Liver (tissue), 8 donors: ENCODE measurements at regions not wholly inside any gene's neighbourhood (a gene's known extent, or its start where the extent isn't known, plus 50 kb on each side); places are given as distances from the start of the nearest gene placed in this dataset.

Experiments
- DNase-seq: peaks from one replicate; pipeline ENCODE4 v3.0.0-alpha.2; 2017; ENCODE audit warnings: low spot score
- H3K27ac ChIP-seq, 2 donors: one replicate each; pipeline ENCODE4 v1.7.0; 2013; ENCODE audit warnings: inconsistent platforms in 2 of 2, low read length in 2 of 2, control low read depth in 1 of 2, low read depth in 1 of 2, mild to moderate bottlenecking in 1 of 2
- H3K27me3 ChIP-seq, 4 donors: one replicate each; pipeline versions ENCODE4 v1.6.1 to v1.7.0; 2013; ENCODE audit warnings: low read length in 3 of 4, inconsistent platforms in 1 of 4, mild to moderate bottlenecking in 1 of 4, moderate library complexity in 1 of 4; ENCODE audit not compliant: control insufficient read depth in 4 of 4, insufficient read depth in 4 of 4
- H3K36me3 ChIP-seq, 4 donors: one replicate each; pipeline versions ENCODE4 v1.6.1 to v1.7.0; 2013; ENCODE audit warnings: low read length in 3 of 4, mild to moderate bottlenecking in 3 of 4, low read depth in 1 of 4, moderate library complexity in 1 of 4; ENCODE audit not compliant: control insufficient read depth in 4 of 4, insufficient read depth in 3 of 4
- H3K4me1 ChIP-seq, 4 donors: one replicate each; pipeline versions ENCODE4 v1.6.1 to v1.7.0; 2013; ENCODE audit warnings: low read length in 3 of 4, mild to moderate bottlenecking in 3 of 4, moderate library complexity in 1 of 4; ENCODE audit not compliant: control insufficient read depth in 4 of 4, insufficient read depth in 4 of 4
- H3K4me3 ChIP-seq, 3 donors: one replicate each; pipeline versions ENCODE4 v1.6.1 to v1.7.0; 2013; ENCODE audit warnings: low read length in 3 of 3, control low read depth in 1 of 3, low read depth in 1 of 3, mild to moderate bottlenecking in 1 of 3
- H3K9ac ChIP-seq, 2 donors: one replicate each; pipeline ENCODE4 v1.7.0; 2013; ENCODE audit warnings: low read length in 2 of 2, mild to moderate bottlenecking in 2 of 2, moderate library complexity in 2 of 2, control low read depth in 1 of 2, low read depth in 1 of 2
- H3K9me3 ChIP-seq, 4 donors: one replicate each; pipeline versions ENCODE4 v1.6.1 to v1.7.0; 2013; ENCODE audit warnings: low read length in 3 of 4; ENCODE audit not compliant: control insufficient read depth in 4 of 4
- CTCF ChIP-seq: fragments of 150-350 bp; IDR thresholded peaks from 2 replicates; pipeline ENCODE4 v1.5.1; 2017; ENCODE audit warnings: improper control_type of control experiment, low read depth, low read length; ENCODE audit not compliant: missing input control
- EGR1 ChIP-seq, 2 donors: IDR thresholded peaks; 2 replicates each; pipeline ENCODE4 v1.6.1; 2016 to 2018; ENCODE audit warnings: antibody characterized with exemption in 2 of 2, low read depth in 2 of 2
- FOXA1 ChIP-seq: IDR thresholded peaks from 2 replicates; pipeline ENCODE4 v1.6.1; 2016; ENCODE audit warnings: antibody characterized with exemption
- FOXA2 ChIP-seq: IDR thresholded peaks from 2 replicates; pipeline ENCODE4 v1.6.1; 2016; ENCODE audit warnings: antibody characterized with exemption
- HNF4A ChIP-seq, 2 donors: conservative IDR thresholded peaks; 2 replicates each; pipeline ENCODE4 v1.6.1; 2016; ENCODE audit warnings: antibody characterized with exemption in 2 of 2, mild to moderate bottlenecking in 2 of 2
- HNF4G ChIP-seq: IDR thresholded peaks from 2 replicates; pipeline ENCODE4 v1.6.1; 2016; ENCODE audit warnings: antibody characterized with exemption
- JUND ChIP-seq, 2 donors: IDR thresholded peaks; 2 replicates each; pipeline ENCODE4 v1.6.1; 2016; ENCODE audit warnings: antibody characterized with exemption in 2 of 2
- NR2F2 ChIP-seq: IDR thresholded peaks from 2 replicates; pipeline ENCODE4 v1.6.1; 2016; ENCODE audit warnings: antibody characterized with exemption
- RAD21 ChIP-seq, 2 donors: IDR thresholded peaks; 2 replicates each; pipeline ENCODE4 v1.6.1; 2016; ENCODE audit warnings: antibody characterized with exemption in 2 of 2, mild to moderate bottlenecking in 2 of 2
- SP1 ChIP-seq: IDR thresholded peaks from 2 replicates; pipeline ENCODE4 v1.6.1; 2018; ENCODE audit warnings: antibody characterized with exemption, mild to moderate bottlenecking
- TAF1 ChIP-seq: conservative IDR thresholded peaks from 2 replicates; pipeline ENCODE4 v1.6.1; 2016; ENCODE audit warnings: antibody characterized with exemption, mild to moderate bottlenecking
- WGBS: extraction: QIAGEN DNeasy Blood & Tissue Kit; methylation state at CpG from one replicate; pipeline ENCODE4 v1.1.7; 2013; 5-methylcytosine and 5-hydroxymethylcytosine counted together
- TF ChIP-seq, protein P1 (sequence below): IDR thresholded peaks from 2 replicates; pipeline ENCODE4 v1.6.1; 2016; ENCODE audit warnings: antibody characterized with exemption
- TF ChIP-seq, protein P2 (sequence below): IDR thresholded peaks from 2 replicates; pipeline ENCODE4 v1.6.1; 2016; ENCODE audit warnings: antibody characterized with exemption
- TF ChIP-seq, protein P3 (sequence below): IDR thresholded peaks from 2 replicates; pipeline ENCODE4 v1.6.1; 2016; ENCODE audit warnings: antibody characterized with exemption
- donor health status: healthy.
- donor health status: healthy.
- donor health status: healthy.
- donor health status: healthy.
- donor health status: healthy.

- Histone ChIP-seq H3K27ac (no peak overlapping the region), H3K4me1 (no peaks in the 10 kb centered on the region), H3K9ac (no peak overlapping the region), H3K4me3 (no peak overlapping the region), H3K27me3 (no peaks in the 10 kb centered on the region), H3K9me3 (peaks cover 0 to 1% (median 0%) of the 10 kb centered on the region in 4 donors), H3K36me3 (no peaks in the 10 kb centered on the region)
- DNase-seq = no peak
- WGBS = 88% methylated on average over 6 of the region's 6 CpGs
- no peak for TF ChIP-seq NR2F2
- TF ChIP-seq EGR1 (IDR thresholded peaks at IDR 0.05; ENCODE audit: low read depth in 2 of 2) = no peak
- no peak for TF ChIP-seq FOXA2
- TF ChIP-seq HNF4G = no peak
- no peak for TF ChIP-seq CTCF
These were observed 2221.6 kb upstream of the AGA start for GRCh38 chr4:179663641-179664429.

DNA sequence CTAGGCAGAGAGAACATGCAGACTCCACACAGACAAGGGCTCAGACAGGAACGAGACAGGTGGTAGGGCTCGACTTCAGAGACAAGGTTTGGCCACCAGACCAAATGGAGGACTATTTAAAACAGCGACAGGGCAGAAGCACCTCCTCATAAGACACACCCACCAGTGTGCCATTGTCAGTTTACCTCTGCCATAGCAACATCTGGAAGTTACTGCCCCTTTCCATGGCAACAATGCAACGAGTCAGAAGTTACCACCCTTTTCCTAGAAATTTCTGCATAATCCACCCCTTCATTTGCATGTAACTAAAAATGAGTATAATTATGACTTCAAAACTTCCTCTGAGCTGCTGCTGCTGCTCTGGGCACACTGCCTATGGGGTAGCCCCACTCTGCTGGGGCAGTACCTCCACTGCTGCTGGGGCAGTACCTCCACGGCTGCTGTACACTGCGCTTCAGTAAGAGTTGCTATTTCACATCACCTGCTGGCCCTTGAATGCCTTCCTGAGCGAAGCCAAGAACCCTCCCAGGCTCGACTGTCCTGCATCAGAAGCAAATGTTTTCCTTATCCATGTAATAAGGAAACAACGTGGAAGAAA lies 2222.3 kb upstream of the AGA start:
- no peak overlapping the region for H3K27ac ChIP-seq
- TF ChIP-seq, protein P1, sequence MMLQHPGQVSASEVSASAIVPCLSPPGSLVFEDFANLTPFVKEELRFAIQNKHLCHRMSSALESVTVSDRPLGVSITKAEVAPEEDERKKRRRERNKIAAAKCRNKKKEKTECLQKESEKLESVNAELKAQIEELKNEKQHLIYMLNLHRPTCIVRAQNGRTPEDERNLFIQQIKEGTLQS = no peak
- TF ChIP-seq RAD21 (IDR thresholded peaks at IDR 0.05) (no peak), CTCF (no peak), HNF4A (conservative IDR thresholded peaks at IDR 0.05) (no peak)
- TF ChIP-seq, protein P2, sequence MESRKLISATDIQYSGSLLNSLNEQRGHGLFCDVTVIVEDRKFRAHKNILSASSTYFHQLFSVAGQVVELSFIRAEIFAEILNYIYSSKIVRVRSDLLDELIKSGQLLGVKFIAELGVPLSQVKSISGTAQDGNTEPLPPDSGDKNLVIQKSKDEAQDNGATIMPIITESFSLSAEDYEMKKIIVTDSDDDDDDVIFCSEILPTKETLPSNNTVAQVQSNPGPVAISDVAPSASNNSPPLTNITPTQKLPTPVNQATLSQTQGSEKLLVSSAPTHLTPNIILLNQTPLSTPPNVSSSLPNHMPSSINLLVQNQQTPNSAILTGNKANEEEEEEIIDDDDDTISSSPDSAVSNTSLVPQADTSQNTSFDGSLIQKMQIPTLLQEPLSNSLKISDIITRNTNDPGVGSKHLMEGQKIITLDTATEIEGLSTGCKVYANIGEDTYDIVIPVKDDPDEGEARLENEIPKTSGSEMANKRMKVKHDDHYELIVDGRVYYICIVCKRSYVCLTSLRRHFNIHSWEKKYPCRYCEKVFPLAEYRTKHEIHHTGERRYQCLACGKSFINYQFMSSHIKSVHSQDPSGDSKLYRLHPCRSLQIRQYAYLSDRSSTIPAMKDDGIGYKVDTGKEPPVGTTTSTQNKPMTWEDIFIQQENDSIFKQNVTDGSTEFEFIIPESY = no peak
- no peak overlapping the region for H3K9ac ChIP-seq
- H3K36me3 ChIP-seq = no peaks in the 10 kb centered on the region
- H3K4me3 ChIP-seq = no peak overlapping the region
- no peak for DNase-seq
- H3K4me1 ChIP-seq = no peaks in the 10 kb centered on the region
- H3K9me3 ChIP-seq = peaks cover 0 to 1% (median 0%) of the 10 kb centered on the region in 4 donors
- WGBS = 83% methylated on average over 9 of the region's 9 CpGs
- H3K27me3 ChIP-seq = no peaks in the 10 kb centered on the region

GRCh38 chr4:179666226-179666625 lies 2224.0 kb upstream of the AGA start:
- 63% methylated on average over 3 of the region's 3 CpGs for WGBS
- H3K9me3 ChIP-seq = peaks cover 0 to 1% (median 0%) of the 10 kb centered on the region in 4 donors
- TF ChIP-seq HNF4A (conservative IDR thresholded peaks at IDR 0.05) = no peak
- no peak for TF ChIP-seq SP1
- TF ChIP-seq, protein P3, sequence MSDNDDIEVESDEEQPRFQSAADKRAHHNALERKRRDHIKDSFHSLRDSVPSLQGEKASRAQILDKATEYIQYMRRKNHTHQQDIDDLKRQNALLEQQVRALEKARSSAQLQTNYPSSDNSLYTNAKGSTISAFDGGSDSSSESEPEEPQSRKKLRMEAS = no peak
- TF ChIP-seq, protein P2 = no peak
- TF ChIP-seq FOXA2 = no peak
- no peak for TF ChIP-seq FOXA1
- TF ChIP-seq HNF4G = no peak
- TF ChIP-seq TAF1 = no peak
- TF ChIP-seq JUND (IDR thresholded peaks at IDR 0.05) = no peak
- no peak for TF ChIP-seq NR2F2
- no peak for TF ChIP-seq CTCF

More at GRCh38 chr4:179666226-179666625, 2224.0 kb upstream of the AGA start:
- Histone ChIP-seq H3K27me3 (no peaks in the 10 kb centered on the region), H3K9ac (no peak overlapping the region), H3K4me1 (no peaks in the 10 kb centered on the region), H3K4me3 (no peak overlapping the region), H3K36me3 (no peaks in the 10 kb centered on the region), H3K27ac (no peak overlapping the region)
- DNase-seq = no peak
